Lung (tissue), 11 donors: ENCODE measurements at regions not wholly inside any gene's neighbourhood (a gene's known extent, or its start where the extent isn't known, plus 50 kb on each side); places are given as distances from the start of the nearest gene placed in this dataset.
"Not testable (repeated sequence)": the region's sequence is repeated elsewhere in the genome, so short reads cannot be mapped to it uniquely, and the experiment has no call there.

Experiments used
- ATAC-seq: fragments of 200-7000 bp; cut with Tn5 transposase; one replicate; pipeline ENCODE4 v1.9.1; 2020; ENCODE audit warnings: moderate number of reproducible peaks; ENCODE audit not compliant: insufficient read depth, low FRiP score
- DNase-seq, 3 donors: peaks; one replicate each; pipeline ENCODE4 v3.0.0-alpha.2; 2013 to 2017
- H3K27ac ChIP-seq, 2 donors: one replicate each; pipeline ENCODE4 v1.5.1; 2013; ENCODE audit warnings: mild to moderate bottlenecking in 2 of 2, moderate library complexity in 2 of 2, control low read depth in 1 of 2, inconsistent platforms in 1 of 2, low read depth in 1 of 2, low read length in 1 of 2
- H3K27me3 ChIP-seq, 3 donors: one replicate each; pipeline ENCODE4 v1.5.1; 2013; ENCODE audit warnings: low read length in 2 of 3; ENCODE audit not compliant: control insufficient read depth in 3 of 3, insufficient read depth in 3 of 3
- H3K36me3 ChIP-seq, 4 donors: one replicate each; pipeline ENCODE4 v1.5.1; 2013; ENCODE audit warnings: low read length in 4 of 4, mild to moderate bottlenecking in 1 of 4, moderate library complexity in 1 of 4; ENCODE audit not compliant: control insufficient read depth in 4 of 4, insufficient read depth in 4 of 4
- H3K4me1 ChIP-seq, 5 donors: one replicate each; pipeline ENCODE4 v1.5.1; 2013; ENCODE audit warnings: low read length in 5 of 5, mild to moderate bottlenecking in 2 of 5, moderate library complexity in 1 of 5; ENCODE audit not compliant: control insufficient read depth in 5 of 5, insufficient read depth in 5 of 5
- H3K4me3 ChIP-seq: one replicate; pipeline ENCODE4 v1.5.1; 2013; ENCODE audit warnings: mild to moderate bottlenecking, control low read depth, moderate library complexity
- H3K9ac ChIP-seq, 2 donors: one replicate each; pipeline ENCODE4 v1.5.1; 2013; ENCODE audit warnings: low read length in 2 of 2, control low read depth in 1 of 2; ENCODE audit not compliant: insufficient read depth in 1 of 2
- H3K9me3 ChIP-seq, 4 donors: one replicate each; pipeline ENCODE4 v1.5.1; 2013; ENCODE audit warnings: low read length in 3 of 4, mild to moderate bottlenecking in 1 of 4, moderate library complexity in 1 of 4; ENCODE audit not compliant: control insufficient read depth in 4 of 4, insufficient read depth in 3 of 4
- CTCF ChIP-seq: IDR thresholded peaks from 2 replicates; pipeline ENCODE4 v1.5.1; 2012; ENCODE audit warnings: mild to moderate bottlenecking; ENCODE audit errors: control extremely low read depth, extremely low read depth
- WGBS, 2 donors: extraction: QIAGEN DNeasy Blood & Tissue Kit; methylation state at CpG; one replicate each; pipeline ENCODE4 v1.1.7; 2013; 5-methylcytosine and 5-hydroxymethylcytosine counted together
- donor health status: control.
- donor health status: control.
- donor health status: Bipolar disorder and iron deficiency.
- donor health status: healthy.
- donor health status: DM: yes; HTN: yes; CAD: no.

GRCh38 chr1:228846952-228847351 is 111.7 kb downstream of the RHOU start:
- ATAC-seq, result no peak
- Histone ChIP-seq H3K4me1 (peaks cover 0 to 5% (median 2%) of the 10 kb centered on the region in 5 donors), H3K27me3 (no peaks in the 10 kb centered on the region), H3K27ac (no peak overlapping the region), H3K4me3 (no peak overlapping the region), H3K9me3 (peaks cover 0 to 4% (median 1%) of the 10 kb centered on the region in 4 donors), H3K9ac (no peak overlapping the region), H3K36me3 (no peaks in the 10 kb centered on the region)
- no peak for TF ChIP-seq CTCF
- WGBS, 2 donors, result 97 to 99% methylated on average over 1 of the region's 1 CpG
- DNase-seq, result no peak

GRCh38 chr1:228847451-228847850 is 112.2 kb downstream of the RHOU start:
- not testable (repeated sequence) for H3K27me3 ChIP-seq
- 97 to 98% methylated on average over 2 of the region's 2 CpGs for WGBS, 2 donors

GRCh38 chr1:228848406-228848805 is 113.1 kb downstream of the RHOU start:
- Histone ChIP-seq H3K4me3 (no peak overlapping the region), H3K27ac (no peak overlapping the region), H3K36me3 (no peaks in the 10 kb centered on the region), H3K9ac (no peak overlapping the region), H3K4me1 (peaks cover 0 to 13% (median 5%) of the 10 kb centered on the region in 5 donors), H3K9me3 (peaks cover 0 to 2% (median 0%) of the 10 kb centered on the region in 4 donors), H3K27me3 (no peaks in the 10 kb centered on the region)
- ATAC-seq (no peak), DNase-seq (no peak)
- no peak for TF ChIP-seq CTCF
- WGBS, 2 donors, result 53 to 57% methylated on average over 2 of the region's 2 CpGs

More at GRCh38 chr1:228847451-228847850, 112.2 kb downstream of the RHOU start:
- not testable (repeated sequence) for H3K9ac ChIP-seq, DNase-seq, H3K4me3 ChIP-seq, H3K4me1 ChIP-seq, H3K27ac ChIP-seq, H3K36me3 ChIP-seq, H3K9me3 ChIP-seq, ATAC-seq

- Histone ChIP-seq H3K9ac (no peak overlapping the region), H3K27me3 (no peaks in the 10 kb centered on the region), H3K27ac (no peak overlapping the region), H3K9me3 (peaks cover 0 to 2% (median 0%) of the 10 kb centered on the region in 4 donors), H3K4me1 (peaks cover 0 to 13% (median 5%) of the 10 kb centered on the region in 5 donors), H3K36me3 (no peaks in the 10 kb centered on the region), H3K4me3 (no peak overlapping the region)
- ATAC-seq (no peak), DNase-seq (no peak)
- no peak for TF ChIP-seq CTCF
- 71 to 80% methylated on average over 3 of the region's 3 CpGs for WGBS, 2 donors
These were observed 113.8 kb downstream of the RHOU start for GRCh38 chr1:228849011-228849541.
